ENCODE measurements at regions not wholly inside any gene's neighbourhood (a gene's known extent, or its start where the extent isn't known, plus 50 kb on each side); places are given as distances from the start of the nearest gene placed in this dataset.

- DNase-seq = no peak
Measured at GRCh38 chr4:126553248-126553647, 1079.5 kb upstream of the INTU start.

GRCh38 chr4:126558596-126558995 is 1074.2 kb upstream of the INTU start:
- peak; percentile 67 to 86 for DNase-seq

GRCh38 chr4:126559961-126560360 is 1072.8 kb upstream of the INTU start:
- DNase-seq = no peak

- DNase-seq = no peak
Measured at GRCh38 chr4:126560794-126561193, 1072.0 kb upstream of the INTU start.

GRCh38 chr4:126563389-126563788 is 1069.4 kb upstream of the INTU start:
- no peak for DNase-seq

GRCh38 chr4:126564283-126564854 is 1068.4 kb upstream of the INTU start:
- no peak for DNase-seq

- DNase-seq = no peak
Measured at GRCh38 chr4:126568652-126569570, 1063.8 kb upstream of the INTU start.

GRCh38 chr4:126572264-126572663 is 1060.5 kb upstream of the INTU start:
- DNase-seq = no peak

GRCh38 chr4:126582737-126583136 is 1050.0 kb upstream of the INTU start:
- peak in 1 of 2 experiments; percentile 5 for DNase-seq

GRCh38 chr4:126583509-126583908 is 1049.2 kb upstream of the INTU start:
- peak in 1 of 2 experiments; percentile 46 for DNase-seq

GRCh38 chr4:126591583-126591982 is 1041.2 kb upstream of the INTU start:
- DNase-seq = no peak

GRCh38 chr4:126592088-126592487 is 1040.7 kb upstream of the INTU start:
- peak in 1 of 2 experiments; percentile 2 for DNase-seq

GRCh38 chr4:126593626-126594025 is 1039.1 kb upstream of the INTU start:
- DNase-seq = no peak

- DNase-seq = no peak
Measured at GRCh38 chr4:126595643-126596042, 1037.1 kb upstream of the INTU start.

GRCh38 chr4:126599746-126600145 is 1033.0 kb upstream of the INTU start:
- DNase-seq = no peak

- no peak for DNase-seq
Measured at GRCh38 chr4:126603210-126603609, 1029.5 kb upstream of the INTU start.

- DNase-seq = no peak
Measured at GRCh38 chr4:126603825-126604224, 1028.9 kb upstream of the INTU start.

GRCh38 chr4:126604268-126604867 is 1028.4 kb upstream of the INTU start:
- peak; percentile 21 to 24 for DNase-seq

- no peak for DNase-seq
Measured at GRCh38 chr4:126610933-126611332, 1021.8 kb upstream of the INTU start.

GRCh38 chr4:126611900-126612299 is 1020.9 kb upstream of the INTU start:
- no peak for DNase-seq

GRCh38 chr4:126614356-126614855 is 1018.4 kb upstream of the INTU start:
- DNase-seq = no peak

- DNase-seq = no peak
Measured at GRCh38 chr4:126616795-126617194, 1016.0 kb upstream of the INTU start.

GRCh38 chr4:126627255-126627654 is 1005.5 kb upstream of the INTU start:
- DNase-seq = peak in 1 of 2 experiments; percentile 5

GRCh38 chr4:126628933-126629332 is 1003.8 kb upstream of the INTU start:
- DNase-seq = no peak
